K562 (cell line): ENCODE measurements at regions not wholly inside any gene's neighbourhood (a gene's known extent, or its start where the extent isn't known, plus 50 kb on each side); places are given as distances from the start of the nearest gene placed in this dataset.

Experiments used
- BCLAF1 ChIP-seq, 2 experiments: fragments of 450-650 bp in 1 of 2; IDR thresholded peaks; 2 replicates each; pipeline ENCODE4 v1.6.1; 2011 to 2017; ENCODE audit warnings: low read depth in 2 of 2, antibody characterized with exemption in 1 of 2, borderline replicate concordance in 1 of 2, low read length in 1 of 2, mild to moderate bottlenecking in 1 of 2, mixed read lengths in 1 of 2; ENCODE audit not compliant: control insufficient read depth in 1 of 2
- CBX8 ChIP-seq: fragments of 200-600 bp; sonication (generic); IDR thresholded peaks from 2 replicates; pipeline ENCODE4 v1.6.1; 2012; ENCODE audit warnings: borderline replicate concordance, mixed run types, low read depth, mild to moderate bottlenecking, moderate library complexity, mixed read lengths, low read length, control low read depth, inconsistent platforms; ENCODE audit not compliant: poor library complexity, severe bottlenecking; ENCODE audit errors: extremely low read depth
- CC2D1A ChIP-seq: fragments of 450-650 bp; IDR thresholded peaks from 2 replicates; pipeline ENCODE4 v1.6.1; 2017; ENCODE audit warnings: mild to moderate bottlenecking
- CTCF ChIP-seq, 3 experiments: IDR thresholded peaks in 2 of 3; conservative IDR thresholded peaks in 1 of 3; 2 replicates each; pipeline ENCODE4 v1.5.1; 2011 to 2012; ENCODE audit warnings: low read length in 3 of 3, mild to moderate bottlenecking in 3 of 3, control low read depth in 2 of 3, improper control_type of control experiment in 1 of 3, inconsistent platforms in 1 of 3, low read depth in 1 of 3, mixed read lengths in 1 of 3, moderate library complexity in 1 of 3; ENCODE audit not compliant: insufficient read depth in 2 of 3
- DNMT1 ChIP-seq: fragments of 450-650 bp; IDR thresholded peaks from 2 replicates; pipeline ENCODE4 v1.6.1; 2016; ENCODE audit warnings: antibody characterized with exemption, mild to moderate bottlenecking
- ELF2 ChIP-seq: fragments of 250-450 bp; sonication (Bioruptor Pico); IDR thresholded peaks from 2 replicates; pipeline ENCODE4 v1.5.0; 2021; ENCODE audit warnings: mild to moderate bottlenecking
- GABPB2 ChIP-seq: fragments of 250-450 bp; sonication (Bioruptor Pico); conservative IDR thresholded peaks from 2 replicates; pipeline ENCODE4 v1.5.1; 2021; ENCODE audit warnings: mild to moderate bottlenecking
- GATAD2B ChIP-seq: fragments of 450-650 bp; IDR thresholded peaks from 2 replicates; pipeline ENCODE4 v1.6.1; 2017; ENCODE audit warnings: mild to moderate bottlenecking, borderline replicate concordance
- HDAC3 ChIP-seq: fragments of 450-650 bp; IDR thresholded peaks from 2 replicates; pipeline ENCODE4 v1.6.1; 2018; ENCODE audit warnings: borderline replicate concordance, mild to moderate bottlenecking, moderate library complexity; ENCODE audit not compliant: partially characterized antibody
- HIVEP1 ChIP-seq: fragments of 250-450 bp; sonication (Bioruptor Pico); IDR thresholded peaks from 2 replicates; pipeline ENCODE4 v1.4.0; 2020; ENCODE audit warnings: mild to moderate bottlenecking
- HNRNPUL1 ChIP-seq: fragments of 200-400 bp; formaldehyde crosslinking; IDR thresholded peaks from 2 replicates; pipeline ENCODE4 v1.6.1; 2017; ENCODE audit warnings: low read length
- NCOR1 ChIP-seq: fragments of 450-650 bp; IDR thresholded peaks from 2 replicates; pipeline ENCODE4 v1.6.1; 2016; ENCODE audit warnings: mild to moderate bottlenecking, moderate library complexity
- PCBP1 ChIP-seq: fragments of 200-400 bp; formaldehyde crosslinking; IDR thresholded peaks from 2 replicates; pipeline ENCODE4 v1.6.1; 2018; ENCODE audit warnings: mild to moderate bottlenecking, low read depth, low read length; ENCODE audit not compliant: poor library complexity, severe bottlenecking
- PHF20 ChIP-seq: fragments of 450-650 bp; IDR thresholded peaks from 2 replicates; pipeline ENCODE4 v1.6.1; 2018; ENCODE audit not compliant: partially characterized antibody
- SNAPC5 ChIP-seq: fragments of 250-450 bp; sonication (Bioruptor Pico); IDR thresholded peaks from 2 replicates; pipeline ENCODE4 v1.8.0; 2021; ENCODE audit warnings: moderate library complexity, mild to moderate bottlenecking, inconsistent platforms
- TEAD4 ChIP-seq, 2 experiments: sonication (generic) in 1 of 2; formaldehyde crosslinking in 1 of 2; IDR thresholded peaks; 2 replicates each; pipeline versions ENCODE4 v1.6.1 to v1.8.0; 2012 to 2022; ENCODE audit warnings: borderline replicate concordance in 1 of 2, inconsistent platforms in 1 of 2, low read length in 1 of 2, mild to moderate bottlenecking in 1 of 2, missing genetic modification reagents in 1 of 2
- TFAM ChIP-seq: fragments of 250-450 bp; sonication (Bioruptor Pico); conservative IDR thresholded peaks from 2 replicates; pipeline ENCODE4 v1.5.0; 2021; ENCODE audit warnings: mild to moderate bottlenecking, moderate library complexity
- WHSC1 ChIP-seq: IDR thresholded peaks from one replicate; pipeline ENCODE4 v1.6.1; 2012; ENCODE audit warnings: low read length, control low read depth, inconsistent platforms
- ZKSCAN3 ChIP-seq: fragments of 250-450 bp; sonication (Bioruptor Pico); IDR thresholded peaks from 2 replicates; pipeline ENCODE4 v1.4.0; 2020
- ZNF197 ChIP-seq: fragments of 200-800 bp; sonication (Bioruptor generic); IDR thresholded peaks from 2 replicates; pipeline ENCODE4 v1.6.1; 2016; ENCODE audit warnings: low read depth, missing genetic modification characterization, missing compliant biosample characterization
- ZNF224 ChIP-seq: sonication (generic); formaldehyde crosslinking; IDR thresholded peaks from 2 replicates; pipeline ENCODE4 v1.8.0; 2022; ENCODE audit warnings: mild to moderate bottlenecking, missing genetic modification reagents
- ZNF398 ChIP-seq: fragments of 250-450 bp; sonication (Bioruptor Pico); IDR thresholded peaks from 2 replicates; pipeline ENCODE4 v1.8.0; 2021; ENCODE audit warnings: moderate library complexity, mild to moderate bottlenecking, inconsistent platforms
- ZNF76 ChIP-seq: fragments of 250-450 bp; sonication (Bioruptor Pico); IDR thresholded peaks from 2 replicates; pipeline ENCODE4 v1.4.0; 2020; ENCODE audit warnings: mild to moderate bottlenecking, moderate library complexity, borderline replicate concordance

GRCh38 chr6:26205161-26205624 lies 118.0 kb downstream of the HFE start (continued):
- no peak for TF ChIP-seq GATAD2B
- TF ChIP-seq TFAM (CRISPR knock-in tag) = no peak
- no peak for TF ChIP-seq SNAPC5
- peak; percentile 58 for TF ChIP-seq ELF2 (CRISPR knock-in tag)
- no peak for TF ChIP-seq WHSC1
- no peak for TF ChIP-seq HDAC3
- no peak for TF ChIP-seq NCOR1
- TF ChIP-seq CC2D1A = no peak
- no peak for TF ChIP-seq PHF20
- no peak for TF ChIP-seq DNMT1
- TF ChIP-seq ZNF76 (CRISPR knock-in tag) = no peak
- no peak for TF ChIP-seq PCBP1
- TF ChIP-seq HIVEP1 (CRISPR knock-in tag) = no peak
- no peak for TF ChIP-seq CBX8
- TF ChIP-seq TEAD4 (IDR thresholded peaks at IDR 0.05; ENCODE audit: low read length) = no peak
- TF ChIP-seq TEAD4 (CRISPR knock-in tag; IDR thresholded peaks at IDR 0.05; ENCODE audit: borderline replicate concordance) = no peak; the same call in 1 of the 2 replicates
- no peak for TF ChIP-seq ZNF197 (CRISPR knock-in tag)
- no peak for TF ChIP-seq ZNF398
- TF ChIP-seq GABPB2 = peak; percentile 91
- peak; percentile 86; the same call in 1 of the 2 replicates for TF ChIP-seq HNRNPUL1
- no peak for TF ChIP-seq CTCF (IDR thresholded peaks at IDR 0.05 in 2 of 3, conservative IDR thresholded peaks at IDR 0.05 in 1 of 3; ENCODE audit: insufficient read depth in 2 of 3, low read depth in 1 of 3, low read length in 3 of 3)
- TF ChIP-seq BCLAF1 (IDR thresholded peaks at IDR 0.05; ENCODE audit: borderline replicate concordance in 1 of 2, control insufficient read depth in 1 of 2, low read depth in 2 of 2, low read length in 1 of 2) = peak; percentile 63 to 73; a peak in 3 of 4 replicates
- no peak for TF ChIP-seq ZNF224
- no peak for TF ChIP-seq ZKSCAN3 (CRISPR knock-in tag)
